SK-N-SH treated with all-trans-retinoic acid at 6 μM for 48 hours (cell line): ENCODE measurements at regions not wholly inside any gene's neighbourhood (a gene's known extent, or its start where the extent isn't known, plus 50 kb on each side); places are given as distances from the start of the nearest gene placed in this dataset.

Experiments
- ARNTL ChIP-seq: fragments of 450-650 bp; formaldehyde crosslinking; IDR thresholded peaks from 2 replicates; pipeline ENCODE4 v1.5.0; 2020; ENCODE audit warnings: low read depth, mild to moderate bottlenecking, moderate library complexity, borderline replicate concordance
- BACH2 ChIP-seq: fragments of 250-450 bp; sonication (Bioruptor Pico); IDR thresholded peaks from 2 replicates; pipeline ENCODE4 v1.9.0; 2021; ENCODE audit warnings: mild to moderate bottlenecking, borderline replicate concordance
- ISL1 ChIP-seq: fragments of 250-450 bp; sonication (Bioruptor Pico); IDR thresholded peaks from 2 replicates; pipeline ENCODE4 v2.1.2; 2022; ENCODE audit warnings: mild to moderate bottlenecking, moderate library complexity
- ZFP3 ChIP-seq: fragments of 250-450 bp; sonication (Bioruptor Pico); IDR thresholded peaks from 2 replicates; pipeline ENCODE4 v1.5.0; 2020; ENCODE audit warnings: mild to moderate bottlenecking, moderate library complexity
- ZFP30 ChIP-seq: fragments of 450-650 bp; formaldehyde crosslinking; IDR thresholded peaks from 2 replicates; pipeline ENCODE4 v1.5.0; 2022; ENCODE audit warnings: mild to moderate bottlenecking, moderate library complexity
- ZNF8 ChIP-seq: fragments of 450-650 bp; formaldehyde crosslinking; IDR thresholded peaks from 2 replicates; pipeline ENCODE4 v1.5.0; 2020; ENCODE audit warnings: mild to moderate bottlenecking, moderate library complexity
- TF ChIP-seq, protein P1 (sequence below): fragments of 250-450 bp; sonication (Bioruptor Pico); IDR thresholded peaks from 2 replicates; pipeline ENCODE4 v1.5.0; 2020; ENCODE audit warnings: mild to moderate bottlenecking, moderate library complexity

DNA sequence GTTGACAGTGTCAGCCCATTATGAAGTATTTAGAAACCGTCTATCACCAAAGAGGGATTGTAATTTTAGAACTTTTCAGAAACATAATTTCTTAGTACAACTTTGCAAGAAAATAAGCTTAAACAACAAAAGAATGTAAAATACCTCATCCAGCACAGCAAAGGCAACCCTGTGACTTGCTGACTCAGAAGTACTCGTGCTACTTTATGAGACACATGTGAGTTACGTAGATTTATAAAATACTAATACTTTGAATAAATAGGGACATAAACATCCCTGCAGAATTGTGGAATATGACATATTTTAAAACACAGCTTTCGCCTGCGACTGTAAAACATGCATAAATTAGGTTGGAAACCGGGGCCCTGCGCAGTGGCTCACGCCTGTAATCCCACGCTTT is 739.7 kb upstream of the ANKRD30A start:
- no peak for TF ChIP-seq ZFP30 (CRISPR knock-in tag)
- TF ChIP-seq ZNF8 = no peak
- no peak for TF ChIP-seq ZFP3
- TF ChIP-seq BACH2 (CRISPR knock-in tag) = no peak
- TF ChIP-seq ARNTL (CRISPR knock-in tag) = no peak
- TF ChIP-seq, protein P1, sequence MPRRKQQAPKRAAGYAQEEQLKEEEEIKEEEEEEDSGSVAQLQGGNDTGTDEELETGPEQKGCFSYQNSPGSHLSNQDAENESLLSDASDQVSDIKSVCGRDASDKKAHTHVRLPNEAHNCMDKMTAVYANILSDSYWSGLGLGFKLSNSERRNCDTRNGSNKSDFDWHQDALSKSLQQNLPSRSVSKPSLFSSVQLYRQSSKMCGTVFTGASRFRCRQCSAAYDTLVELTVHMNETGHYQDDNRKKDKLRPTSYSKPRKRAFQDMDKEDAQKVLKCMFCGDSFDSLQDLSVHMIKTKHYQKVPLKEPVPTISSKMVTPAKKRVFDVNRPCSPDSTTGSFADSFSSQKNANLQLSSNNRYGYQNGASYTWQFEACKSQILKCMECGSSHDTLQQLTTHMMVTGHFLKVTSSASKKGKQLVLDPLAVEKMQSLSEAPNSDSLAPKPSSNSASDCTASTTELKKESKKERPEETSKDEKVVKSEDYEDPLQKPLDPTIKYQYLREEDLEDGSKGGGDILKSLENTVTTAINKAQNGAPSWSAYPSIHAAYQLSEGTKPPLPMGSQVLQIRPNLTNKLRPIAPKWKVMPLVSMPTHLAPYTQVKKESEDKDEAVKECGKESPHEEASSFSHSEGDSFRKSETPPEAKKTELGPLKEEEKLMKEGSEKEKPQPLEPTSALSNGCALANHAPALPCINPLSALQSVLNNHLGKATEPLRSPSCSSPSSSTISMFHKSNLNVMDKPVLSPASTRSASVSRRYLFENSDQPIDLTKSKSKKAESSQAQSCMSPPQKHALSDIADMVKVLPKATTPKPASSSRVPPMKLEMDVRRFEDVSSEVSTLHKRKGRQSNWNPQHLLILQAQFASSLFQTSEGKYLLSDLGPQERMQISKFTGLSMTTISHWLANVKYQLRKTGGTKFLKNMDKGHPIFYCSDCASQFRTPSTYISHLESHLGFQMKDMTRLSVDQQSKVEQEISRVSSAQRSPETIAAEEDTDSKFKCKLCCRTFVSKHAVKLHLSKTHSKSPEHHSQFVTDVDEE = no peak
- no peak for TF ChIP-seq ISL1 (CRISPR knock-in tag)
